CD14-positive monocyte (primary cell): ENCODE measurements at regions not wholly inside any gene's neighbourhood (a gene's known extent, or its start where the extent isn't known, plus 50 kb on each side); places are given as distances from the start of the nearest gene placed in this dataset.

Experiments
- DNase-seq, 3 donors: peaks; one replicate each; pipeline ENCODE4 v3.0.0-alpha.2; 2011 to 2022
- H2AFZ ChIP-seq: 2 replicates; pipeline ENCODE4 v1.6.0; 2012; ENCODE audit warnings: mild to moderate bottlenecking, low read depth, low read length, inconsistent platforms; ENCODE audit not compliant: insufficient read depth, poor library complexity, severe bottlenecking
- H3K27ac ChIP-seq, 2 donors: 1 replicate in 1 of 2; 2 replicates in 1 of 2; pipeline ENCODE4 v1.5.1; 2012 to 2013; ENCODE audit warnings: low read length in 2 of 2, control low read depth in 1 of 2, inconsistent platforms in 1 of 2, low read depth in 1 of 2, mild to moderate bottlenecking in 1 of 2
- H3K27me3 ChIP-seq, 2 donors: one replicate each; pipeline versions ENCODE4 v1.6.0 to v1.6.1; 2011 to 2013; ENCODE audit warnings: low read length in 2 of 2; ENCODE audit not compliant: control insufficient read depth in 2 of 2, insufficient read depth in 2 of 2
- H3K36me3 ChIP-seq, 2 donors: replicated peaks in 1 of 2; 1 replicate in 1 of 2; 2 replicates in 1 of 2; pipeline versions ENCODE4 v1.5.1 to v1.6.1; 2012 to 2013; ENCODE audit warnings: low read length in 2 of 2, control low read depth in 1 of 2, inconsistent platforms in 1 of 2, mild to moderate bottlenecking in 1 of 2; ENCODE audit not compliant: insufficient read depth in 2 of 2, control insufficient read depth in 1 of 2
- H3K4me1 ChIP-seq, 2 donors: 1 replicate in 1 of 2; 2 replicates in 1 of 2; pipeline versions ENCODE4 v1.5.1 to v1.6.1; 2012 to 2013; ENCODE audit warnings: low read length in 2 of 2, control low read depth in 1 of 2, inconsistent platforms in 1 of 2, mild to moderate bottlenecking in 1 of 2, moderate library complexity in 1 of 2; ENCODE audit not compliant: insufficient read depth in 2 of 2, control insufficient read depth in 1 of 2
- H3K4me2 ChIP-seq: replicated peaks from 2 replicates; pipeline ENCODE3; 2012; ENCODE audit warnings: low read length, moderate library complexity, mild to moderate bottlenecking; ENCODE audit not compliant: poor library complexity, severe bottlenecking; ENCODE audit errors: extremely low read depth
- H3K4me3 ChIP-seq, 3 experiments: fragments of 200-600 bp in 1 of 3; sonication (generic) in 1 of 3; replicated peaks in 1 of 3; 1 replicate in 2 of 3; 2 replicates in 1 of 3; pipeline ENCODE4 v1.5.1; 2011 to 2013; ENCODE audit warnings: low read length in 3 of 3, mild to moderate bottlenecking in 3 of 3, control low read depth in 2 of 3, low read depth in 2 of 3, inconsistent platforms in 1 of 3, moderate library complexity in 1 of 3
- H3K79me2 ChIP-seq: 2 replicates; pipeline ENCODE4 v1.6.0; 2012; ENCODE audit warnings: mild to moderate bottlenecking, control low read depth, inconsistent platforms, low read length, moderate library complexity; ENCODE audit not compliant: insufficient read depth
- H3K9ac ChIP-seq: 2 replicates; pipeline ENCODE4 v1.6.0; 2017; ENCODE audit warnings: low read length, mild to moderate bottlenecking; ENCODE audit not compliant: insufficient read depth, poor library complexity, severe bottlenecking
- H3K9me3 ChIP-seq, 2 donors: replicated peaks in 1 of 2; 1 replicate in 1 of 2; 2 replicates in 1 of 2; pipeline versions ENCODE4 v1.5.1 to v1.6.1; 2012 to 2013; ENCODE audit warnings: low read length in 2 of 2, control low read depth in 1 of 2; ENCODE audit not compliant: control insufficient read depth in 1 of 2, insufficient read depth in 1 of 2
- H4K20me1 ChIP-seq: 2 replicates; pipeline ENCODE4 v1.6.0; 2012; ENCODE audit warnings: mild to moderate bottlenecking, low read length, control low read depth, moderate library complexity; ENCODE audit not compliant: insufficient read depth
- H3K27ac Mint-ChIP-seq, 7 donors: one replicate each; pipeline ENCODE4 v1.8.0; 2020; ENCODE audit warnings: mild to moderate bottlenecking in 7 of 7, mixed read lengths in 7 of 7, moderate library complexity in 6 of 7, inconsistent platforms in 2 of 7
- H3K27me3 Mint-ChIP-seq, 3 donors: one replicate each; pipeline ENCODE4 v1.8.0; 2021 to 2022; ENCODE audit warnings: low read depth in 3 of 3, mild to moderate bottlenecking in 3 of 3, mixed read lengths in 3 of 3, moderate library complexity in 3 of 3, inconsistent platforms in 1 of 3
- H3K36me3 Mint-ChIP-seq, 2 donors: one replicate each; pipeline ENCODE4 v1.8.0; 2020; ENCODE audit warnings: mixed read lengths in 2 of 2, inconsistent platforms in 1 of 2, mild to moderate bottlenecking in 1 of 2
- H3K4me1 Mint-ChIP-seq: one replicate; pipeline ENCODE4 v1.8.0; 2020; ENCODE audit warnings: mild to moderate bottlenecking, mixed read lengths
- H3K4me3 Mint-ChIP-seq, 2 donors: one replicate each; pipeline ENCODE4 v1.8.0; 2020; ENCODE audit warnings: mild to moderate bottlenecking in 2 of 2, mixed read lengths in 2 of 2, moderate library complexity in 1 of 2
- H3K9me3 Mint-ChIP-seq, 7 donors: one replicate each; pipeline ENCODE4 v1.8.0; 2020 to 2022; ENCODE audit warnings: mixed read lengths in 7 of 7, mild to moderate bottlenecking in 6 of 7, moderate library complexity in 6 of 7, inconsistent platforms in 2 of 7
- WGBS: methylation state at CpG from one replicate; pipeline ENCODE4 v1.1.5; 2013; ENCODE audit warnings: missing lambda C conversion rate; ENCODE audit not compliant: insufficient coverage; 5-methylcytosine and 5-hydroxymethylcytosine counted together
- intact Hi-C, 2 donors: fragments of 100-400 bp; cut with micrococcal nuclease; formaldehyde crosslinking; loops; one replicate each; pipeline versions ENCODE4 v1.15.0 to v1.15.1; 2023
- TF ChIP-seq, protein P1 (sequence below): fragments of 200-600 bp; IDR thresholded peaks from one replicate; pipeline ENCODE4 v1.8.0; 2022; ENCODE audit warnings: antibody characterized with exemption, mild to moderate bottlenecking

DNA sequence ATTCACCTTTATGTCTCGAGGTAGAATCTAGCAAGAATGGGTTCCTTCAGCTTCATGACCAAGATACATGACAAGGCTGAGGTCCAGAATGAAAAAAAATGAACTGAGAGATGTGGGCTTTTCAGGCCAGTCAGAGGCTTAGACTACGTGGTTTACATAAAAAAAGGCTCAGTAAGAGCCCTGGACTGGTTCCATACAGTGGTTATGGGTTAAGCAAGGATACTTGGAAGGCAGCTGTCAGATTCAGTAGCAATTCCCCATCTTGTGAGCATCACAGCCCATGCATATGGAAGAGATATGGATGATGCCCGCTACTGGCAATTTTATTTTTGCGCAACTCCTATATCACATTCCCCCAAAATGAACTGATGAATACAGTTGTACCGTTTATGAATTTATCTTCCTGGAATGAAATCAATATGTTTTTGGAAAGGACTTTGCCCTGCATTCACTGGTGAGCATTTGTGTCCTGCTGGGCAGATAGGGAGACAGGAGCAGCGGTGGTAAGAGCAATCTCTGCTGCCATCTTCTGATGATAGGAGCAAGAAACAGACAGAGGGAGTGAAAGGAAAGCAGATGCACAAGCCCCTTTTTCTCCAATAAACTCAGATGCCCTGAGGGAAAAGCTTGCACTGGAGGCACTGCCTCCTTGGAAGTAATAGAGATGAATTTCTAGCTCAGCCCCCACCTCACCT, 280.4 kb downstream of the GALC start:
- 71% methylated on average over 2 of the region's 6 CpGs for WGBS

DNA sequence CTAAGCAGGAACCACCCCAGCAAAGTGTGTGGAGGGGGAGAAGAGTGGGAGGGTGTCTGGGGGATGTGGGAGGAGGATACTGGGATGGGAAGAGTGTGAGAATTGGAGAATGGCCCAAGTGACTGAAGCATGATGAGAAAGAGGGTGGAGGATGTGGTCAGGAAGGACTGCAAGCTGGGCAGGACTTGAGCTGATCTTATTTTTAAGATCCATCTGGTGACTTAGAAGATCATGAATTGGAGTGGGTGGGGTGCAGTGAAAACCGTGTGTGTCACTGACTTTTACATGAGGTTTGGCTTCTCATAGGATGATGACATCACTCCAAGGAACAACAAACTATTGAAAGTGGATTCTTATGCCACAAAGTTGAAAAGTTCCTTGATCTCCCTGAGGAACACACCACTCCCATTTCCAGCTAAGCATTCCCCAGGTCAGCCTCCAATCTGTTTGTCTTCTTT, 287.5 kb downstream of the GALC start:
- TF ChIP-seq, protein P1, sequence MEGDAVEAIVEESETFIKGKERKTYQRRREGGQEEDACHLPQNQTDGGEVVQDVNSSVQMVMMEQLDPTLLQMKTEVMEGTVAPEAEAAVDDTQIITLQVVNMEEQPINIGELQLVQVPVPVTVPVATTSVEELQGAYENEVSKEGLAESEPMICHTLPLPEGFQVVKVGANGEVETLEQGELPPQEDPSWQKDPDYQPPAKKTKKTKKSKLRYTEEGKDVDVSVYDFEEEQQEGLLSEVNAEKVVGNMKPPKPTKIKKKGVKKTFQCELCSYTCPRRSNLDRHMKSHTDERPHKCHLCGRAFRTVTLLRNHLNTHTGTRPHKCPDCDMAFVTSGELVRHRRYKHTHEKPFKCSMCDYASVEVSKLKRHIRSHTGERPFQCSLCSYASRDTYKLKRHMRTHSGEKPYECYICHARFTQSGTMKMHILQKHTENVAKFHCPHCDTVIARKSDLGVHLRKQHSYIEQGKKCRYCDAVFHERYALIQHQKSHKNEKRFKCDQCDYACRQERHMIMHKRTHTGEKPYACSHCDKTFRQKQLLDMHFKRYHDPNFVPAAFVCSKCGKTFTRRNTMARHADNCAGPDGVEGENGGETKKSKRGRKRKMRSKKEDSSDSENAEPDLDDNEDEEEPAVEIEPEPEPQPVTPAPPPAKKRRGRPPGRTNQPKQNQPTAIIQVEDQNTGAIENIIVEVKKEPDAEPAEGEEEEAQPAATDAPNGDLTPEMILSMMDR: no peak
- H3K36me3 Mint-ChIP-seq: no peaks in the 10 kb centered on the region
- H3K4me1 Mint-ChIP-seq: no peaks in the 10 kb centered on the region
- no peak overlapping the region for H3K4me3 Mint-ChIP-seq
- intact Hi-C loops: no loop called here
- H3K36me3 ChIP-seq: no peaks in the 10 kb centered on the region
- no peaks in the 10 kb centered on the region for H3K27me3 ChIP-seq
- H3K4me3 ChIP-seq: no peak overlapping the region
- H3K27me3 Mint-ChIP-seq: peaks cover 0 to 2% (median 1%) of the 10 kb centered on the region in 3 donors
- H3K9me3 Mint-ChIP-seq: peaks cover 0 to 11% (median 6%) of the 10 kb centered on the region in 7 donors
- no peak overlapping the region for H3K27ac Mint-ChIP-seq
- H3K4me1 ChIP-seq: no peaks in the 10 kb centered on the region
- no peak for DNase-seq
- H3K9me3 ChIP-seq: no peaks in the 10 kb centered on the region
- H2AFZ ChIP-seq: no peak overlapping the region
- H4K20me1 ChIP-seq: no peaks in the 10 kb centered on the region
- H3K79me2 ChIP-seq: no peaks in the 10 kb centered on the region
- WGBS: 67% methylated on average over 1 of the region's 1 CpG
- no peak overlapping the region for H3K4me2 ChIP-seq
- no peak overlapping the region for H3K9ac ChIP-seq
- no peak overlapping the region for H3K27ac ChIP-seq

More for the DNA sequence above, 280.4 kb downstream of the GALC start:
- intact Hi-C loops: no loop called here
- no peaks in the 10 kb centered on the region for H3K36me3 ChIP-seq
- Mint-ChIP-seq H3K4me3 (no peak overlapping the region), H3K36me3 (no peaks in the 10 kb centered on the region), H3K9me3 (peaks cover 0 to 3% (median 0%) of the 10 kb centered on the region in 7 donors), H3K27ac (no peak overlapping the region), H3K27me3 (peaks cover 0 to 3% (median 0%) of the 10 kb centered on the region in 3 donors), H3K4me1 (no peaks in the 10 kb centered on the region)
- H3K9ac ChIP-seq: no peak overlapping the region
- no peaks in the 10 kb centered on the region for H3K79me2 ChIP-seq
- DNase-seq: no peak
- no peak overlapping the region for H2AFZ ChIP-seq
- TF ChIP-seq, protein P1: no peak
- no peak overlapping the region for H3K4me2 ChIP-seq
- no peaks in the 10 kb centered on the region for H3K4me1 ChIP-seq
- peaks cover 0 to 3% of the 10 kb centered on the region in 2 donors for H3K9me3 ChIP-seq
- no peaks in the 10 kb centered on the region for H4K20me1 ChIP-seq
- H3K27me3 ChIP-seq: no peaks in the 10 kb centered on the region
- H3K4me3 ChIP-seq: no peak overlapping the region
- H3K27ac ChIP-seq: no peak overlapping the region
